Vagina (tissue), 2 donors: ENCODE measurements at regions not wholly inside any gene's neighbourhood (a gene's known extent, or its start where the extent isn't known, plus 50 kb on each side); places are given as distances from the start of the nearest gene placed in this dataset.

Source experiments
- CTCF ChIP-seq, 3 experiments: fragments of 450-650 bp in 2 of 3; fragments of 200-600 bp in 1 of 3; sonication (generic) in 1 of 3; IDR thresholded peaks; one replicate each; pipeline ENCODE4 v1.5.1; 2017 to 2019; ENCODE audit warnings: antibody characterized with exemption in 3 of 3, mild to moderate bottlenecking in 2 of 3, moderate library complexity in 2 of 3
- POLR2A ChIP-seq, 2 donors: fragments of 450-650 bp; IDR thresholded peaks; one replicate each; pipeline ENCODE4 v1.6.1; 2017; ENCODE audit warnings: antibody characterized with exemption in 2 of 2, mild to moderate bottlenecking in 2 of 2, moderate library complexity in 2 of 2
- POLR2AphosphoS5 ChIP-seq, 2 donors: sonication (generic); formaldehyde crosslinking; IDR thresholded peaks; one replicate each; pipeline ENCODE4 v1.9.0; 2017; ENCODE audit warnings: antibody characterized with exemption in 2 of 2, mild to moderate bottlenecking in 2 of 2, low read depth in 1 of 2; ENCODE audit not compliant: insufficient read depth in 1 of 2

- no peak for TF ChIP-seq CTCF (IDR thresholded peaks at IDR 0.05)
- TF ChIP-seq POLR2AphosphoS5 (IDR thresholded peaks at IDR 0.05; ENCODE audit: insufficient read depth in 1 of 2, low read depth in 1 of 2) = no peak
- no peak for TF ChIP-seq POLR2A (IDR thresholded peaks at IDR 0.05)
These were observed 375.9 kb downstream of the TNS1 start for GRCh38 chr2:217626926-217627325.
